Effector memory CD8-positive, alpha-beta T cell (primary cell): ENCODE measurements at regions not wholly inside any gene's neighbourhood (a gene's known extent, or its start where the extent isn't known, plus 50 kb on each side); places are given as distances from the start of the nearest gene placed in this dataset.

ENCODE experiments used
- ATAC-seq: fragments of 150-1000 bp; cut with Tn5 transposase; replicated peaks from 2 replicates; pipeline ENCODE4 v1.10.0; 2021; ENCODE audit warnings: mild to moderate bottlenecking, moderate library complexity
- DNase-seq, 3 experiments: peaks; one replicate each; pipeline ENCODE4 v3.0.0; 2021
- H3K27ac Mint-ChIP-seq, 2 donors: one replicate each; pipeline ENCODE4 v1.8.0; 2022; ENCODE audit warnings: mild to moderate bottlenecking in 2 of 2, mixed read lengths in 2 of 2, moderate library complexity in 2 of 2
- H3K27me3 Mint-ChIP-seq, 2 donors: one replicate each; pipeline ENCODE4 v1.8.0; 2022; ENCODE audit warnings: mixed read lengths in 2 of 2
- H3K36me3 Mint-ChIP-seq: one replicate; pipeline ENCODE4 v1.8.0; 2022; ENCODE audit warnings: mild to moderate bottlenecking, moderate library complexity, mixed read lengths; ENCODE audit not compliant: insufficient read depth
- H3K4me1 Mint-ChIP-seq, 2 donors: one replicate each; pipeline ENCODE4 v1.8.0; 2022; ENCODE audit warnings: low read depth in 2 of 2, mixed read lengths in 2 of 2
- H3K4me3 Mint-ChIP-seq, 2 donors: one replicate each; pipeline ENCODE4 v1.8.0; 2022; ENCODE audit warnings: mild to moderate bottlenecking in 2 of 2, mixed read lengths in 2 of 2, moderate library complexity in 2 of 2
- H3K9me3 Mint-ChIP-seq, 2 donors: one replicate each; pipeline ENCODE4 v1.8.0; 2022; ENCODE audit warnings: mixed read lengths in 2 of 2

DNA sequence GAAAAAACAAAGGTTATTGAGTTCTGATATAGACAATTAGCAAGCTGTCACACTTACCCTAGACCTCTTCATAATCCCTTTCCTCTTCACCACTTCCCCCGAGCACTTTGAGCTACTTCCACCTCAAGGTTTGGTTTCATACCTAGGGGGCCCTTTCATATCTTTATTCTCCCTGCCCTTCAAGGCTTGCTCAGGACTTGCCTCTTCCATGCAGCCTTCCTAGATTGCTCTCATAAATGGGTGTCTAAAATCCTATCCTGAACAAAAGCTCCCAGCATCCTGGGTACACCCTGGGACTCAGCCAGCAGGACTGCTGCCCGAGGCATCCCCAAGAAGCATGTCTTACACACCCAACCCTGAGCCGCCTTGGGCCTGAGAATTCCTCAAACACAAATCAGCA, 157.3 kb downstream of the C5orf15 start:
- H3K27ac Mint-ChIP-seq, result no peak overlapping the region
- peaks cover 32 to 35% of the 10 kb centered on the region in 2 donors for H3K27me3 Mint-ChIP-seq
- DNase-seq (no peak), ATAC-seq (no peak)
- H3K4me3 Mint-ChIP-seq, result no peak overlapping the region
- H3K36me3 Mint-ChIP-seq, result peaks cover 3% of the 10 kb centered on the region
- H3K4me1 Mint-ChIP-seq, result no peaks in the 10 kb centered on the region
- H3K9me3 Mint-ChIP-seq, result no peaks in the 10 kb centered on the region

DNA sequence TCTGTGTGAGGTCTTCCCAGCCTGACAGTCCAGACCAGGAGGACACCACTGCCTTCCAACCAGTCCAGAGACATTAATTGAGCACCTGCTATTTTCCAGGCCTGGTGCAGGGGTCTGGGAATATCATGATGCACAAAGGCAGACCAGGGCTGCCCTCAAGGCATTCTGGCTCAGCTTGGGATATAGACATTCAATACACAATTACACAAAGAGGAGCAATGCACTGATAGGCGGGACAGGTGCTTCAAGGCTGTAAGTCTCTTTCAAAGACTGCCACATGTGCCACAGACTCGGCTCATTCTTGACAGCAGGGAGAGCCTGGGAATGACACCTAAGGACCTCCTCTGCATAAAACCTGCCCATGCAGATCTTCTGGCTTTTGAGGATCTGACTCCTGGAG, 158.6 kb downstream of the C5orf15 start:
- peaks cover 3% of the 10 kb centered on the region for H3K36me3 Mint-ChIP-seq
- H3K4me1 Mint-ChIP-seq, result no peaks in the 10 kb centered on the region
- H3K27me3 Mint-ChIP-seq, result peaks cover 32 to 44% of the 10 kb centered on the region in 2 donors
- ATAC-seq, result no peak
- DNase-seq, result no peak
- H3K9me3 Mint-ChIP-seq, result no peaks in the 10 kb centered on the region
- no peak overlapping the region for H3K27ac Mint-ChIP-seq
- no peak overlapping the region for H3K4me3 Mint-ChIP-seq

DNA sequence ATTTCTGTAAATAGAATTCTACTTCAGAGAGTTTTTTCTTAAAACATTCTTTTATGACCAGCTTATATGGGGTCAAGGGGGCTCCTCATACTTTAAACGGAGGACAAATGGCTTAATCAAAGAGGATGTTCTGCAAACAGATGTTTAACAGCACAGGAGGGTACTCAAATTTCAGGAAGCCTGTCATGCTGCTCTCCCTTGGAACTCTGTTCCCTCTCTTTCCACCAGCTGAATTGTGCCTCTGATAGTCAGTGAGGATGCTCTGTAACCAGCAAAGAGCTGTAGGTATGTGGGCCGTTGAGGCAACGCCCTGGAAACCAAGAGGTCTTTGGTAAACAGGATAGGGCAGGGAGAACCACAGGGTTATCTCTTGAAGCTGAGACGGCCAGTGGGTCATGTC, 161.1 kb downstream of the C5orf15 start:
- peaks cover 3% of the 10 kb centered on the region for H3K36me3 Mint-ChIP-seq
- DNase-seq, result no peak
- peaks cover 25 to 47% of the 10 kb centered on the region in 2 donors for H3K27me3 Mint-ChIP-seq
- H3K4me1 Mint-ChIP-seq, result no peaks in the 10 kb centered on the region
- H3K27ac Mint-ChIP-seq, result no peak overlapping the region
- no peaks in the 10 kb centered on the region for H3K9me3 Mint-ChIP-seq
- no peak overlapping the region for H3K4me3 Mint-ChIP-seq
- ATAC-seq, result no peak

DNA sequence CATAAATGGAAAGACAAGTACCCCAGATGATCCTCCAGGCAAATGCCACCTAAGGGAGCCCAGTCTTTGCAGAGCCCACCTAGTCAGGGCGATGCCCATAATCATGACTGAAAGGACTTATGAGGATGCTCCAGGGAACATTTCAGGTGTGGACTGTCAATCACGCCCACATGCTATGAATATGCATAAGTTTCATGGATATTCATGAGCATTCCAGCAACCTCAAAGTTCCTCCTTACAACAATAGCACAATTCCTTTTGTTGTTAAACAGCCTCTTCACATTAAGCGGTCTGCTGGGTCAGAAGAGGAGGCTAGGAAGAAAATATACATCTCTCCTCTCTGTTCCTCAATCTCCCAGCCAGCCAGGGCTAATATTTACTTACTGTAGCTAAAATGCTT, 161.6 kb downstream of the C5orf15 start:
- ATAC-seq (no peak), DNase-seq (no peak)
- no peaks in the 10 kb centered on the region for H3K4me1 Mint-ChIP-seq
- H3K27ac Mint-ChIP-seq, result no peak overlapping the region
- no peak overlapping the region for H3K4me3 Mint-ChIP-seq
- peaks cover 23 to 47% of the 10 kb centered on the region in 2 donors for H3K27me3 Mint-ChIP-seq
- H3K36me3 Mint-ChIP-seq, result peaks cover 3% of the 10 kb centered on the region
- no peaks in the 10 kb centered on the region for H3K9me3 Mint-ChIP-seq

DNA sequence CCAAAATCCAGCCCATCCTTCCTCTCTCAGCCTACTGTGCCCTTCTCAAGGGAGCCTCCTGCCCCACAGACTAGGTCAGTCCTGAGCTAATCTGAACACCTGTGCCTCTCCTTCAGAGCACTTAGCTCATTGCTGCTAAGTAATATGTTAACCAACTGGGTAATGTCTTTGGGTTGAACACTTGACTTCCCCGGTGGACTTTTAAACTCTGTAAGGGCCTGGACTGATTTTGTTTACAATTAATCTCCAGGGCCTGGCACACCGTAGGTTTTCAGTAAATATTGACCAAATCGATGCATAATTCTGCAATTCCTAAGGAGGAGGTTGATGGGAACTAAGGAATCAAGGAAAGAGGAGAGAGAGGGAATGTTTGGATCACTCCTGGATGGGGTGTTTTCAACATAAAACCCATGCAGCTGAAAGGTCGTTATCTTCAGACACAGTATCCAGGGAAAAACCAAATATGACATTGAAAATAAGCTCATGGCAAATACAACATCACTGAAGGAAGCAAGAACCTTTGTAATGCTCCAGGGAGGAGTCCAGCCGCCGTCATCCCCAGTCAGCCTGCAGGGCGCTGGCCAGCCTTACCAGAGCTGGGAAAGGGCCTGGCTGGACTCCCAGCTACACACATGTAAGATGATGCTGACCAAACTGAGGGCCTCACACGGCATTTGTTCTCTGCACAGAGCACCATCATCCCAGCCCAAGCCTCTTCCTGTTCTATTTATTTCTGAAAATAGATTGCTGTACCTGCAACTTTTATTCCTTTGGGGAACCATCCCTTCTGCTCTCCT, 166.3 kb downstream of the C5orf15 start:
- peaks cover 43 to 75% of the 10 kb centered on the region in 2 donors for H3K27me3 Mint-ChIP-seq
- DNase-seq (no peak), ATAC-seq (no peak)
- no peak overlapping the region for H3K4me3 Mint-ChIP-seq
- no peak overlapping the region for H3K27ac Mint-ChIP-seq
- no peaks in the 10 kb centered on the region for H3K4me1 Mint-ChIP-seq
- H3K36me3 Mint-ChIP-seq, result no peaks in the 10 kb centered on the region
- H3K9me3 Mint-ChIP-seq, result no peaks in the 10 kb centered on the region

DNA sequence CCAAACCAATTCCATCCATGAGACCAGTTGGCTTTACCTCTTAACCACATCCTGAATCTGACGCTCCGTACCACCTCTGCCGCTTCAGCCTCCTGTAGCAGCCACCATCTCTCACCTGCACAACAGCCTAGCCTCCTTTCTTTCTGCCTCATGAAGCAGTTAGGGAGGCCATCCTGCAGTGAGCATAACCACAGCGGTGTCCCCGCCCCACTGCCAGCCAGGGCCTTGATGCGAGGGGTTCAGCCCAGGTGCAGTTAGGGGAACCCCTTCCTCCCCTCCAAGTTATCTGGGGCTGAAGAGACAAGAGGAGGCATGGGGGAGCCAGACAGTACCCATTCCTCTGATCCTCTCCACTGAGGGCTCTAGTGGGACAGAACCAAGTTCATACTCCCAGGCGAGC, 167.0 kb downstream of the C5orf15 start:
- Mint-ChIP-seq H3K27ac (no peak overlapping the region), H3K36me3 (no peaks in the 10 kb centered on the region), H3K4me1 (no peaks in the 10 kb centered on the region), H3K9me3 (no peaks in the 10 kb centered on the region), H3K27me3 (peaks cover 49 to 82% of the 10 kb centered on the region in 2 donors), H3K4me3 (no peak overlapping the region)
- ATAC-seq (no peak), DNase-seq (no peak)

DNA sequence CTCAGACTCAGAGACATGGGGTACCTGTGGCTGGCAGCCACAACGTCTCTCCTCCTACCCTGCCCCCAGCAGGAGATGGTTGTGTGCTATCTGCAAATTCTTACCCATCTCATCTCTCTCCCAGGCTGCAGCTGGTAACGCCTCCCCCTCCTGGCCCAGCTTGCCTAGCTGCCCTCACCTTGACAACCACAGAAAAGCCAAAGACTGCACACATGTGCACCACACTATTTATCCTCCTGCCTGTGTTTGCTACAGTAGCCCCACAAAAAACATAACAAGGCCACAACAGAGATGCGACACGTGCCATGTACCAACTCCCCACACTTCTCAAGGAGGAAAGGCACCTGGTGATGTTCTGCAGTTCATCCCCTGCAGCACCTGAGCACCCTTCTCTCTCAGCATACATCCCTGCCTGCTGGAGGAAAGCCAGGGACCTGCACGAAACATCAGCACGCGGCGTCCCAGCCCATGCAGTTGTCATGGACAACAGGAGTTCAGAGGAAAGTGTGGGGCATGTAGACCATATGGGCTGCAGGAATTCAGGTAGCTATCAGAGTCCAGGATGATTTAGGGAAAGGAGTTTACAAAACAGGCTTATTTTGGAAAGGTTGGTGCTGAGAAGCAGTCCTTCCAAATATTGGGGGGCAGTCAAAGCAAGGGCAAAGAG, 168.7 kb downstream of the C5orf15 start:
- Mint-ChIP-seq H3K4me1 (no peaks in the 10 kb centered on the region), H3K9me3 (no peaks in the 10 kb centered on the region), H3K27me3 (peaks cover 48 to 79% of the 10 kb centered on the region in 2 donors), H3K36me3 (no peaks in the 10 kb centered on the region), H3K4me3 (no peak overlapping the region), H3K27ac (no peak overlapping the region)
- no peak for ATAC-seq
- DNase-seq, result no peak

DNA sequence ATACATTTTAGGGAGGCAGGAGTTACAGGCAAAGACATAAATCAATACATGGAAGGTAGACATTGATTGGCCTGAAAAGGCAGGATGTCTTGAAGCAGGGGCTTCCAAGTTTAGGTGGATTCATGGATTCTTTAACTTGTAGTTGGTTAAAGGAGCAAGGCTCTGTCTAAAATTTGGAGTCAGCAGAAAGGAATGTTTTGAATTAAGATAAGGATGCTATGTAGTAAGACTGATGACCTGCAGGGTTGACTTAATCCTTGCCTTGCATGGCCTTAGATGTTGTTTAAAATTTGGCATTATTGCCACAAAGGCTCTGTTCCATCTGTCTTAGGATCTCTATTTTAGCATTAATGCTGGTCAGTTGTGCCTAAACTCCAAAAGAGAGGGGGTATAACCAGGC, 171.3 kb downstream of the C5orf15 start:
- Mint-ChIP-seq H3K36me3 (no peaks in the 10 kb centered on the region), H3K27ac (no peak overlapping the region), H3K4me1 (no peaks in the 10 kb centered on the region), H3K4me3 (no peak overlapping the region), H3K27me3 (peaks cover 42 to 66% of the 10 kb centered on the region in 2 donors), H3K9me3 (no peaks in the 10 kb centered on the region)
- ATAC-seq, result no peak
- no peak for DNase-seq

DNA sequence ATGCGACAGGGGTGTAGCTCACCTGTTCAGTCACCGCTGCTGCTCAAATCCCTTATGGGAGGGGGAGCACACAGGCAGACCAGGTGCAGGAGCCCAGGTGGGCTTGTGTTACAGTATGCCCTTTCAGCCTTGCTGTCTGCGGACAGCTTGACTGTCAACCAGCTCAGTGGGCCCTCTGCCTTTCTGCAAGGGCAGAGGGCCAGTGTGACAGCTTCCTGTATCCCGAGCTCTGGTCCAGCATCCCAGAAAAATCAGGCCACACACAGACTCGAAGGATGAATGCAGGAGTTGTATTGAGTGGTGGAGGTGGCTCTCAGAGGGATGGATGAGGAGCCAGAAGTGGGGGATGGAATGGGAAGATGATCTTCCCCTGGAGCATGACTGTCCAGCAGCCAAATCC, 172.2 kb downstream of the C5orf15 start:
- ATAC-seq (no peak), DNase-seq (no peak)
- no peak overlapping the region for H3K27ac Mint-ChIP-seq
- no peaks in the 10 kb centered on the region for H3K9me3 Mint-ChIP-seq
- H3K36me3 Mint-ChIP-seq, result no peaks in the 10 kb centered on the region
- H3K27me3 Mint-ChIP-seq, result peaks cover 33 to 66% of the 10 kb centered on the region in 2 donors
- no peaks in the 10 kb centered on the region for H3K4me1 Mint-ChIP-seq
- no peak overlapping the region for H3K4me3 Mint-ChIP-seq

DNA sequence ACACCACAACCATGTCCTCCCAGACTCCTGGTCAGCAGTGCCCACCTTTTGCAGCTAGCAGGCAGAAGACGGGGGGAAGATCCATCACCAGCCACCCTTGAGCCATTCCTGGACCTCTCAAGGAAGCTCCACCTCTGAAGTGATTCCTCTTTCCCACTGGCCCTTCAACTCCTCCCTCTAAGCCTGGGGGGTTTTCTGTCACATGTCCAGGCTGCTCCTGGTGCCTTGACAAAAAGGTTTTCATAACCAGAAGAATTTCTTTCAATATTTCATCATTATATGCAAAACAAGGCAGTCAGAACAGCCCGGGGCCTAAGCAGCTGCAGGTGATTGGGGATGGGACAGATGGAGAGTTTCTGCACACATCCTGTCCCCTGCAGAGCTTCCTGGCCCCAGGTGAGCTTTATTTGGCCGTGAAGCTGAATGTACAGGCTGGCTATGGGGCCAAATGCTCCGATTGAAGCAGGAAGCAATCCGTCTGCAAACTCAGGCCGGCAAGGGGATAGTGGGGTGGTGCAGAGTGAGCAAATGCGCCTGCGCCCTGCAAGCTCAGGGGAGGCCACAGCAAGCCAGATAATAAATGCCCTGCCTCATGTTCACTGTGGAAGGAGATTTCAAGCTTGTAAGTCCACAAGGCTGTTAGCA, 173.5 kb downstream of the C5orf15 start:
- peaks cover 36 to 71% of the 10 kb centered on the region in 2 donors for H3K27me3 Mint-ChIP-seq
- H3K27ac Mint-ChIP-seq, result no peak overlapping the region
- no peak for ATAC-seq
- no peak for DNase-seq
- H3K4me1 Mint-ChIP-seq, result no peaks in the 10 kb centered on the region
- no peak overlapping the region for H3K4me3 Mint-ChIP-seq
- no peaks in the 10 kb centered on the region for H3K36me3 Mint-ChIP-seq
- H3K9me3 Mint-ChIP-seq, result no peaks in the 10 kb centered on the region

DNA sequence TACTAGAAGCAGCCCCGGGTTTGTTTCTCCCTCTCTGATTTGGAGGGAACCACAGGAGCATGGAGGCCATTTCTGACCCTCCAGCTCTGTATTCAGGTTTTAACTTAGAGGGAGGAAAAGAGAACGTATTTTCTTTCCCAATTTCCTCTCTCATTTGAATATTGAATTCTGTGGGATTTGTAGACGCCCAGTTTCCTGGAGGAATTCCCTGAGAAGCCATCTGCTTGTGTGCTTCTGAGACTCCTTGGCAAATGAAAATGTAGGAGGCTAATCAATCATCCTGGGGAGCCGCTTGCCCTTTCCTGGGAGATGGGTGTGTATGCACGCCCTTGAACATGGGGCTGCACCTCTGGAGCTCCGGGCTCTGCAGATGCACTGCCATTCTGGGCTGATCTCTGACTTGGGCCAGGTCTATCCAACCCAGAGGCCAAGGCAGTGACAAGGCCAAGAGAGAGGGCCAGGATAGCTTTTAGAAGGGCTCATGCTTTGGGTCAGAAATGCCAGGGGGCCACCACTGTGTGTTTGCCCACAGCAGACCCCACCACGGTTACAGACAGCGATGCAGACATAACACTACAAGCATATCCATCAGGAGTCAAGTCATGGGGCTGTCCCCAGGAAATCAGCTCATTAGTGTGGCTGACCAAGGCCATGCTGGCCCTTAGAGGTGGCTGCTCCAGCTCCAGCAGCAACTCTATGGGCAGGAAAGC, 174.5 kb downstream of the C5orf15 start:
- Mint-ChIP-seq H3K27ac (no peak overlapping the region), H3K27me3 (peaks cover 34 to 70% of the 10 kb centered on the region in 2 donors), H3K4me3 (no peak overlapping the region), H3K4me1 (no peaks in the 10 kb centered on the region), H3K36me3 (no peaks in the 10 kb centered on the region), H3K9me3 (no peaks in the 10 kb centered on the region)
- DNase-seq (no peak), ATAC-seq (no peak)

DNA sequence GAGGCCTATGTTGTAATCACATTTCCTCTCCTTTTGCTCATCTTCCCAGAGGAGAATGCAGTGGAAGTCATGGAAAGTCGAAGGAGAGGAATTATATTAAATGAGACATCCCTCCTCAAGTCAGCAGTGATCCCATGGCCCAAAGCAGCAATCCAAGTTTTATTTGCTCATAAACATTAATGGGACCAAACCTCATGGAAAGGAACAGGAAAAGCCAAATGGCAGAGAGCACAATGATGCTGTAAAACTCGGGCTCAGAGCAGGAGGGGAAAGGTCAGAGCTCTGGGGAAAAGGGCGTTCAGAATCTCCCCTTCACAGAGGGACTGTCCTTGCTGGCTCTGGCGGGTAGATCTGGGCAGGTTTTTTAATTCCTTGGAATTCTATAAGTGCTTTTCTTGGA, 175.8 kb downstream of the C5orf15 start:
- no peak for ATAC-seq
- peaks cover 32 to 74% of the 10 kb centered on the region in 2 donors for H3K27me3 Mint-ChIP-seq
- no peak overlapping the region for H3K27ac Mint-ChIP-seq
- H3K4me3 Mint-ChIP-seq, result no peak overlapping the region
- H3K36me3 Mint-ChIP-seq, result peaks cover 3% of the 10 kb centered on the region
- H3K9me3 Mint-ChIP-seq, result no peaks in the 10 kb centered on the region
- H3K4me1 Mint-ChIP-seq, result no peaks in the 10 kb centered on the region
- DNase-seq, result no peak

DNA sequence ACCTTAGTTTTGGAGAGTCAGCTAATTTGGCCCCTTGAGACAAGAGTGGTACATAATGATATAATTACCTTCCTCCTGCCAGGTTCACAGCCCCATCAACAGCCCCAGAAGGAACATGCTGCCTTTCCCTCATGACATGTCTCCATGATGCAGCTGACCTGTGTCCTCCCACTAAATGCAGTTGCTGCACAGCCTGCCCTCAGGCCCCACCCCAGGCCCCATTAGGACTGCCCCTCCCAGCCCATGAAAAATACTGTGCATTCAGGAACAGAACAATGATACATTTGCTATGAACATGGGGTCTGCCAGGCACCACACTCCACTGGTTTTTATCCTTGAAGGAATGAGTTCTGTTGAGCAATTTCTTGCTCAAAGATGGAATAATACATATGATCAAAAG, 176.4 kb downstream of the C5orf15 start:
- Mint-ChIP-seq H3K9me3 (no peaks in the 10 kb centered on the region), H3K36me3 (peaks cover 3% of the 10 kb centered on the region), H3K27ac (no peak overlapping the region), H3K4me1 (no peaks in the 10 kb centered on the region), H3K27me3 (peaks cover 32 to 73% of the 10 kb centered on the region in 2 donors), H3K4me3 (no peak overlapping the region)
- DNase-seq (no peak), ATAC-seq (no peak)
